ENCODE measurements at regions not wholly inside any gene's neighbourhood (a gene's known extent, or its start where the extent isn't known, plus 50 kb on each side); places are given as distances from the start of the nearest gene placed in this dataset.
"Not testable (repeated sequence)": the region's sequence is repeated elsewhere in the genome, so short reads cannot be mapped to it uniquely, and the experiment has no call there.

GRCh38 chr10:46095943-46096342 is 49.9 kb upstream of the MSMB start:
- not testable (repeated sequence) for DNase-seq (ENCODE audit: low read depth in 2 of 2)

GRCh38 chr10:46096446-46096845 is 50.4 kb upstream of the MSMB start:
- no peak for DNase-seq (ENCODE audit: low read depth in 2 of 2)

GRCh38 chr10:46096909-46097575 is 51.0 kb upstream of the MSMB start:
- DNase-seq (ENCODE audit: low read depth in 2 of 2): no peak

- DNase-seq (ENCODE audit: low read depth in 2 of 2): no peak
Observed at GRCh38 chr10:46097576-46098317, 51.7 kb upstream of the MSMB start.

GRCh38 chr10:46098386-46098785 is 52.3 kb upstream of the MSMB start:
- DNase-seq (ENCODE audit: low read depth in 2 of 2): no peak

- not testable (repeated sequence) for DNase-seq (ENCODE audit: low read depth in 2 of 2)
Observed at GRCh38 chr10:46098925-46099324, 52.9 kb upstream of the MSMB start.

GRCh38 chr10:46104071-46104585 is 58.1 kb upstream of the MSMB start:
- no peak for DNase-seq (ENCODE audit: low read depth in 2 of 2)

- not testable (repeated sequence) for DNase-seq (ENCODE audit: low read depth in 2 of 2)
Observed at GRCh38 chr10:46105416-46105815, 59.3 kb upstream of the MSMB start.

- DNase-seq (ENCODE audit: low read depth in 2 of 2): not testable (repeated sequence)
Observed at GRCh38 chr10:46105856-46106409, 59.9 kb upstream of the MSMB start.

- DNase-seq (ENCODE audit: low read depth in 2 of 2): no peak
Observed at GRCh38 chr10:46106410-46107255, 60.6 kb upstream of the MSMB start.

GRCh38 chr10:46108158-46108499 is 62.1 kb upstream of the MSMB start:
- DNase-seq (ENCODE audit: low read depth in 2 of 2): not testable (repeated sequence)

- not testable (repeated sequence) for DNase-seq (ENCODE audit: low read depth in 2 of 2)
Observed at GRCh38 chr10:46154271-46154670, 108.2 kb upstream of the MSMB start.

GRCh38 chr10:46154683-46155082 is 108.6 kb upstream of the MSMB start:
- DNase-seq (ENCODE audit: low read depth in 2 of 2): not testable (repeated sequence)

GRCh38 chr10:46156866-46157265 is 110.8 kb upstream of the MSMB start:
- not testable (repeated sequence) for DNase-seq (ENCODE audit: low read depth in 2 of 2)

GRCh38 chr10:46169736-46170135 is 117.1 kb upstream of the ANTXRL start:
- DNase-seq (ENCODE audit: low read depth in 2 of 2): no peak

- no peak for DNase-seq (ENCODE audit: low read depth in 2 of 2)
Observed at GRCh38 chr10:46170789-46171188, 116.0 kb upstream of the ANTXRL start.

GRCh38 chr10:46171661-46172060 is 115.1 kb upstream of the ANTXRL start:
- no peak for DNase-seq (ENCODE audit: low read depth in 2 of 2)

- DNase-seq (ENCODE audit: low read depth in 2 of 2): no peak
Observed at GRCh38 chr10:46175296-46175695, 111.5 kb upstream of the ANTXRL start.

- DNase-seq (ENCODE audit: low read depth in 2 of 2): no peak
Observed at GRCh38 chr10:46175831-46176230, 111.0 kb upstream of the ANTXRL start.

- DNase-seq (ENCODE audit: low read depth in 2 of 2): not testable (repeated sequence)
Observed at GRCh38 chr10:46187431-46187830, 99.4 kb upstream of the ANTXRL start.

- no peak for DNase-seq (ENCODE audit: low read depth in 2 of 2)
Observed at GRCh38 chr10:46197050-46197449, 89.7 kb upstream of the ANTXRL start.

- DNase-seq (ENCODE audit: low read depth in 2 of 2): no peak
Observed at GRCh38 chr10:46198516-46198915, 88.3 kb upstream of the ANTXRL start.

Measured in stimulated activated CD4-positive, alpha-beta T cell treated with anti-CD3 and anti-CD28 coated beads, Interleukin-1b, Interleukin-23, amount 100 ng/mL, for 1 hour (primary cell).